GM21515 (cell line): ENCODE measurements at regions not wholly inside any gene's neighbourhood (a gene's known extent, or its start where the extent isn't known, plus 50 kb on each side); places are given as distances from the start of the nearest gene placed in this dataset.

Experiments used
- ATAC-seq: cut with Tn5 transposase; IDR thresholded peaks from one replicate; pipeline ENCODE4 v1.9.1; 2021; ENCODE audit not compliant: unreplicated experiment

DNA sequence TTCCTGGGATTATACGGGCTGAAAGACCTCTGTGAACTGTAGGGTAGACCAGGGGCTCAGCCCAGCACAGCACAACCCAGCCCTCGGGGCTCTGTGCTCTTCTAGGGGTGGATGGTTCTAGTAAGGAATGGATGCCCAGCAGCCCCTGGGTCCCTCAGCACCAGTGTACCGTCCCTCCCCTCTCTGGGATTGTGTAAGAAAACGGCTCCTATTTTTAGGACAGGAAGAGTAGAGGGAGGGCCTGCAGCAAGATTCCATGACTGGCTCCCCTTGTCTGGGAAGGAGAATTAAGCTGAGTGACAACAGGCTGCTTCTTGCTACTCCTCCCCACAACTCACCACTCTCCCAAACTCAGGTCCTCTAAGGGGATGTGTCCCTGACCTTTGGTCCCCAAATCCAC is 270.8 kb upstream of the TOPAZ1 start:
- ATAC-seq: no peak

DNA sequence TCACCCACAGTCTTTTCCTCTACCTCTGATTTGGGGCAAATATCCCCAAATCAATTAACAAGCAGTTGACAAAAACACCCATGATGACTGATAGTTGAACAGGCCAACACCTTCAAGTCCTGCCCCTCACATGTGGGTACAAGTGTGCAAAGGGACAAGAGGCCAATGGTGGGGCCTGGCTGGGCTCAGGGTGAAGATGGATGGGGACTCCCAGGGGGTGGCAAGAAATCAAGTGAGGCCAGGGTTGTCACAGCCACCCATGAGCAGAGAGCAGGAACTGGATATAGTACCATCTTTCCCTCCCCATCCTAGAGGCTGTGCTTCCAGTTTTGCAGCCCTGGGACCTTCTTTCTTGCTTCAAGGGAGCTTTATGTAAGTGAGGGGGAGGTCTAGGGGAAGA is 270.2 kb upstream of the TOPAZ1 start:
- ATAC-seq: no peak

DNA sequence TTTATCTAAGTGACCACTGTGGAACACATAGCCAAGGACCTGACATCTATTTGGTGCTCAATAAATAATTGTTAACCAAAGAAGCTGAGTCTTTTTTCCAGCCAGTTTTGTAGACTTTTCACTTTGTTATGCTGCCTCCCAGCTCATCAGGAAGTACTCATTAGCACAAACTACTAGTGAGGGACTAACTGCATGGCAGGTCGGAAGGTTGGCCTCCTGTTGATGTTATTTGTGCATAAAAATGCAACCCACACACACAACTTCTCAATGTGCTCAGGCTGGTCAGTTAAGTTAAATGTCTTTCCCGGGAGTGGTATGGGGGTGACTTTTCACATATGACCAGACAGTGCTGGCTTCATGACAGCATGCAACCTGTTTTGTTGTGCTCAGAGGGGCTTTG is 263.0 kb upstream of the TOPAZ1 start:
- ATAC-seq: no peak

DNA sequence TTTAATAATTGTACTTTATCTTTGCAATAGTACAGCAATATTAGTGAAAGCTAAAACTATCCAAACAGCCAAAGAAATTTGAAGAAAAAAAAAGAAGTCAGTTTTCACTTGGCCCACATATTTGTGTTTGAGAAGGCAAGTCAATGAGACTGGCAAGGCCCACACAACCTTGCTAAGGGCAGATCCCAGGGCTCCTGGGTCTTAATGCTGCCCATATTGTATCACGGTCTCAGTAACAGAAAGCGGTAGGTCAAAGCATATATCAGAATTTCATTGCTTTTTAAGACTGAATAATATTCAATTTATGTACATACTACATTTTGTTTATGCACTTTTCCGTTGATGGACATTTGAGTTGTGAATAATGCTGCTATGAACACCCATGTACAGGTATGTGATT is 262.0 kb upstream of the TOPAZ1 start:
- no peak for ATAC-seq

GRCh38 chr3:43994657-43995546 is 246.8 kb upstream of the TOPAZ1 start:
- ATAC-seq: no peak

- no peak for ATAC-seq
Measured at GRCh38 chr3:43995547-43996378, 245.9 kb upstream of the TOPAZ1 start.

- ATAC-seq: no peak
Measured at GRCh38 chr3:43996379-43997301, 245.0 kb upstream of the TOPAZ1 start.

DNA sequence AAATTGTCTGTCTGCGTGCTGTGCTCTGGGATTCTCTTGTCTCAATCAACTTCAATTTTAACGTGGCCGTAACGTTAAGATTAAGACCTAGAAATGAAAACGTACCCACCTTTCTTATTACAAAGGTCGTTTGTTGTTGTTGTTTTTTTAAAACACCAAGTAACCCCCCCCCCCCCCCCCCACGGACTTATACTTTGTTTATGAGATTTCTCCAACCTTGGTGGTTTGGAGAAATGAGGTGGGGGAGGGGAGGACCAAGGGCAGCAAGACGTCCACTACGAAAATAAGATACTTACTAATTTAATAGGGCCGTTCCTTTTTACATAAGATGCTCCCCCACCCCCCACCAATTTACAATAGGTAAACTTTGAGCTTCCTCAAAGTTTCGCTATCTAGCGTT is 244.4 kb upstream of the TOPAZ1 start:
- ATAC-seq: no peak

GRCh38 chr3:43997788-43998369 is 243.8 kb upstream of the TOPAZ1 start:
- ATAC-seq: no peak

DNA sequence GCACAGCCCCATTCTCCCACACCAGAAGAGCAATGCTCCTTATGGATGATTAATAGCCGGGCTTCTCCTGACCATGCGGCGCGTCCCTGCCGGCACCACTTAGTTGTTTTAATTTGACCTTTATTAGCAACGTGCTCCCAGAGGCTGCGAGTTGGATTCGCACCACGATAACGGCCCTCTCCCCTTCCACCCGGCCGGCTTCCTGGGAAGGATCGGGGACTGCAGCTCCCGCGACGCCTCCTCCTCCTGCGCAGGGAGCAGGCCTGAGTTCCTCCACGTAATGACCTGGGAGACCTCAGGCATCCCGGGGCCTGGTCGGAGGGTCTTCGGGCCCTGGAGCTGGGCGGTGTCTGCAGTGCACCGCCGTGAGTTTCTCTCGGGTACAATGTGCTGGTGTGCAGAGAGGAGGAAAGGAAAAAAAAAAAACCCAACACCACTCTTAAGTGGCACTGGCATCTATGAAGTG is 243.3 kb upstream of the TOPAZ1 start:
- ATAC-seq: no peak

DNA sequence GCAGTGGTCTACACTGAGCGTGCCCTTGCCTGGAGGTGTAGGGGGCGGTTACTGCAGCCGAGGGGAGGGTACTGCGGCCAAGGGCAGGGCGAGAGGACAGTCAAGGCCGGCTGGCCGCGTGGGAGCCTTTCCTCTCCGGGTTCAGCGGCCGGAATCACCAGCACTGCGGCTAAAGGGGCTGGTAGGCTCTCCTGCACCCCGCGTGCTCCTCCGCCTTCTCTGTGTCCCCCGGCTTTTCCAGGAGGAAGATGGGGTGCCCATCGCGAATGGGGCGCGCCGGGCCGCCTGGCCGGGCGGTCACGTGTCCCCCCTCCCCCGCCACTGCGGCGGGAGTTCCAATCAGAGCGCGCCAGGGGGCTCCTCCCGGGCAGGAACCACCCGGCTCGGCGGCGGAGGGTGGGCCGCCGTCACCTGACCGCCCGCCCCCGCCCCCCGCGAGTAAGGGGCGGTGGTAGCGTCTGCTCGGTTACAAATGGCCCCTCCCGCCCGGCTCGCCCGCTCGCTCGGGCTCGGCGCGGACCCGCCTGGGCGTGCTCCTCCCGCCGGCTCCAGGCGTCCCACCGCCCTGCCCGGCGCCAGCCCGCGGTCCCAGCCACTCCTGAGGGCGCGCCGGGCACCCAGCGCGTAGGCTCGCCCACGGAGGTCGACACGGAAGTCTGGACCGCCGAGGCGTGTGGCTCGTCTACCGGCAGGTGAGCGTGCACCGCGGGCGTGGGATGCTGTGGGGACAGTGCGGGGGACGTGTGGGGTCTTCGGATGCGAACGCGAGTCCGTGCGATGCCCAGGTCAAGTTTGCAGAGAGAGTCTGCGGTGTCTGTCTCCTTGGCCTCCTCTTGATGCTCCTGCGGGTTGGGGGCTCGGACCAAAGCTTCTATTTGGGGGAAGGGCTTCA is 242.6 kb upstream of the TOPAZ1 start:
- no peak for ATAC-seq

DNA sequence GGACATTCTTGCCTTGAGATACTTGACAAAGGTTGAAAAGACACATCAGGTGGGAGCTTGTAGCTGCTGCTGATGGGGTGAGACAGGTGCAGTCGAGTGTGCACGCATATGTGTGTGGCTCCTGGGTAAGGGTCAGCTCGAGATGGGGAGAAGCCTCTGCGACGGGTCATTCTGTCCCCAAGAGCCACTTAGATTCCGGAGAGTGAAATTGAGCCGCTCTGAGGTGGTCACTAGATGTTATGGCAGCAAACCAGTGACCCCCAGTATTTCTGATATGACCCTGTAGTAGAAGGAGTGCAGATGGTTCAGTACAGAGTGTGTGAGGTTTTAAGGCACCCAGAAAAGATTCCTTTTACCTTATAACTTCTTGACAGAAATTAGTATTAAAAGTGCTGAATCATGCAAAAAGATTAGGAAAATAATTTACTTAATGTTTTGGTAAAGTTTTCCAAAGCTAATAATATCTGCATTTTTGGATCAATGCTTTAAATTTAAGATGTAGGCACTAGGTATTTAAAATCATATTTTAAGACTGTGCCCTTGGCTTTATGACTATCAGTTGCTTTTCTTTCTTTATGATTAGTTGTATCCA is 241.9 kb upstream of the TOPAZ1 start:
- no peak for ATAC-seq

DNA sequence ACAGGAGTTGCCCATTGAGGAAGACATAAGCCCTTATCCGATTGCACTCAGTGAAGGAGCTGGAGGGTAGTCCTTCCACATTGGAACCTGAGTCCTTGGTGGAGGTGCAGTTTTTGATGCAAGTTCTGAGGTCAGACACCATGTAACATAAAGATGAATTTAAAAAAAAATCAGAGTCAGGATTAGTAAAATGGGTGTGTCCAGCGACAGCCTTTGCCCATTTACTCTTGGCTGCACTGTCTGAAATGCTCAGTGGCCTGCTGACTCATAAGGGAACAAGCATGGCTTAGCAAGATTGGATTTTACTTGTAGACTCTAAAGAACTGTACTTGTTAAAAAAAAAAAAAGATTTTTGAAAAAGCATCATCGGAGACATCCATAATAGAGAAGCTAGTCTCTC is 241.1 kb upstream of the TOPAZ1 start:
- ATAC-seq: no peak

DNA sequence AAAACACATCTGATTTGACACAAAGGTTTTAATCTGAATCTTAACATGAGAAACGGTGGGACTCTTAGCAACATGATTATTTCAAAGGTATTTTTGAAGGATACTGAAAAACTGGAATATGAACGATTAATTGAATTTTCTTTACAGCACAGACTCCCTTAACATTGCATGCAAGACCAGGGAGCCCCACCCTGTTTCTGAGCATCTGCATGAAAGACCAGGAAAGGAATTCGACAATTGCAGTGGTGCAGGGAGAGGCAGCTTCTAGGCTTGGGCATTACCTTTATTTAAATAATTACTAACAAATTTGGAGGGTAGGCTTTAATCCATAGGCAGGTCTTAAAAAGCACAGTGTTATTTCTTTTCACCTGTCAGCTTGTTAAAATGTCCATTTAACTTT is 240.6 kb upstream of the TOPAZ1 start:
- ATAC-seq: no peak

GRCh38 chr3:44003801-44004200 is 237.9 kb upstream of the TOPAZ1 start:
- ATAC-seq: no peak

- no peak for ATAC-seq
Measured at GRCh38 chr3:44011680-44012079, 230.0 kb upstream of the TOPAZ1 start.

- ATAC-seq: no peak
Measured at GRCh38 chr3:44012160-44012899, 229.4 kb upstream of the TOPAZ1 start.

GRCh38 chr3:44013967-44014366 is 227.7 kb upstream of the TOPAZ1 start:
- no peak for ATAC-seq

DNA sequence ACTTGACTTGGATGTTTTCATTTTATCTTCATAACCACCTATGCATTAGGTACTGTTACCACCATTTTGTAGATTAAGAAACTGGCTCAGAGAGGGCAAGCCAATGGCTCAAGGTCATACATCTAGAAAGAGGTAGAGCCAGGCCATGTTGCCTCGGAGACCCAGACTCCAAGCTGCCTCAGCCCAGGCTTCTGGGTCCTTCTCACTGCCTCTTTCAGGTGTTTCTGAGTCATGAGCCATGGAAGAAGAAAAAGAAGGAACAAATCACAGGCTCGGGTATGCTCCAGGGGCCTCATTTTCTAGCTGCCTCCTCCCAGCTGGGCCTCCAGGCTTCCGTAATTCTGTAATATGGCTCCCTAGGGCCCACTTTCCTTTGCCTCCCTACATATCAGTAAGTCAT is 226.5 kb upstream of the TOPAZ1 start:
- ATAC-seq: no peak
